HEK293 (cell line): ENCODE measurements at regions not wholly inside any gene's neighbourhood (a gene's known extent, or its start where the extent isn't known, plus 50 kb on each side); places are given as distances from the start of the nearest gene placed in this dataset.

Experiments used
- CTCF ChIA-PET: fragments of 350-600 bp; formaldehyde crosslinking; extraction: SDS; loops from one replicate; lab custom pipeline; 2021; ENCODE audit warnings: antibody characterized with exemption; lab: Yijun Ruan, JAX
- POLR2A ChIA-PET: fragments of 300-600 bp; formaldehyde crosslinking; extraction: SDS; loops from one replicate; lab custom pipeline; 2020; ENCODE audit warnings: antibody characterized with exemption, inconsistent platforms; lab: Yijun Ruan, JAX
- H3K27ac ChIP-seq: fragments of 200-500 bp; sonication (Bioruptor generic); 2 replicates; pipeline ENCODE4 v1.5.1; 2014; ENCODE audit warnings: low read depth, low read length, control low read depth, inconsistent platforms; ENCODE audit errors: extremely low read depth
- H3K36me3 ChIP-seq, 2 experiments: fragments of 200-500 bp in 1 of 2; sonication (Bioruptor generic) in 1 of 2; 1 replicate in 1 of 2; 2 replicates in 1 of 2; pipeline ENCODE4 v1.5.1; 2014 to 2017; ENCODE audit warnings: inconsistent platforms in 2 of 2, low read length in 2 of 2; ENCODE audit not compliant: control insufficient read depth in 2 of 2, insufficient read depth in 1 of 2
- H3K4me1 ChIP-seq: fragments of 200-500 bp; sonication (Bioruptor generic); 2 replicates; pipeline ENCODE4 v1.5.1; 2014; ENCODE audit warnings: mild to moderate bottlenecking, low read length, inconsistent platforms; ENCODE audit not compliant: control insufficient read depth, insufficient read depth
- H3K4me3 ChIP-seq: 2 replicates; pipeline ENCODE4 v1.5.1; 2011; ENCODE audit warnings: low read depth, mild to moderate bottlenecking, control low read depth, low read length, moderate library complexity
- H3K9me3 ChIP-seq: fragments of 200-500 bp; sonication (Bioruptor generic); 2 replicates; pipeline ENCODE4 v1.5.1; 2014; ENCODE audit warnings: low read depth, low read length, inconsistent platforms; ENCODE audit not compliant: control insufficient read depth, insufficient read depth
- GLIS1 ChIP-seq: fragments of 450-650 bp; formaldehyde crosslinking; IDR thresholded peaks from 2 replicates; pipeline ENCODE4 v1.5.1; 2016; ENCODE audit warnings: missing biosample characterization, missing genetic modification characterization
- KLF16 ChIP-seq: fragments of 450-650 bp; formaldehyde crosslinking; IDR thresholded peaks from 2 replicates; pipeline ENCODE4 v1.5.1; 2017; ENCODE audit warnings: missing biosample characterization, missing genetic modification characterization
- TRIM28 ChIP-seq: IDR thresholded peaks from 2 replicates; pipeline ENCODE4 v1.6.1; 2011; ENCODE audit warnings: low read length, control low read depth, borderline replicate concordance
- ZBTB10 ChIP-seq: fragments of 450-650 bp; formaldehyde crosslinking; IDR thresholded peaks from 2 replicates; pipeline ENCODE4 v1.5.1; 2016; ENCODE audit warnings: missing biosample characterization, missing genetic modification characterization
- ZBTB49 ChIP-seq: fragments of 450-650 bp; formaldehyde crosslinking; IDR thresholded peaks from 2 replicates; pipeline ENCODE4 v1.5.1; 2016; ENCODE audit warnings: missing biosample characterization, missing genetic modification characterization, low read depth
- ZFP3 ChIP-seq: fragments of 450-650 bp; formaldehyde crosslinking; IDR thresholded peaks from 2 replicates; pipeline ENCODE4 v1.5.1; 2016; ENCODE audit warnings: low read depth, missing biosample characterization, missing genetic modification characterization
- ZFP69B ChIP-seq: fragments of 450-650 bp; formaldehyde crosslinking; IDR thresholded peaks from 2 replicates; pipeline ENCODE4 v1.5.1; 2016; ENCODE audit warnings: missing biosample characterization, missing genetic modification characterization
- ZIC2 ChIP-seq: fragments of 450-650 bp; formaldehyde crosslinking; IDR thresholded peaks from 2 replicates; pipeline ENCODE4 v1.5.1; 2016; ENCODE audit warnings: missing biosample characterization, missing genetic modification characterization
- ZNF10 ChIP-seq: fragments of 450-650 bp; formaldehyde crosslinking; IDR thresholded peaks from 2 replicates; pipeline ENCODE4 v1.5.1; 2017; ENCODE audit warnings: missing biosample characterization, missing genetic modification characterization
- ZNF223 ChIP-seq: fragments of 450-650 bp; formaldehyde crosslinking; IDR thresholded peaks from 2 replicates; pipeline ENCODE4 v1.5.1; 2016; ENCODE audit warnings: missing biosample characterization, missing genetic modification characterization
- ZNF248 ChIP-seq: fragments of 450-650 bp; formaldehyde crosslinking; IDR thresholded peaks from 2 replicates; pipeline ENCODE4 v1.5.1; 2017; ENCODE audit warnings: missing biosample characterization, missing genetic modification characterization
- ZNF521 ChIP-seq: fragments of 450-650 bp; formaldehyde crosslinking; IDR thresholded peaks from 2 replicates; pipeline ENCODE4 v1.5.1; 2017; ENCODE audit warnings: missing biosample characterization, mild to moderate bottlenecking, missing genetic modification characterization
- ZNF596 ChIP-seq: fragments of 450-650 bp; IDR thresholded peaks from 2 replicates; pipeline ENCODE4 v1.5.0; 2018; ENCODE audit warnings: missing biosample characterization, mild to moderate bottlenecking, missing genetic modification characterization, moderate library complexity
- ZNF707 ChIP-seq: fragments of 450-650 bp; formaldehyde crosslinking; IDR thresholded peaks from 2 replicates; pipeline ENCODE4 v1.5.1; 2016; ENCODE audit warnings: missing biosample characterization, missing genetic modification characterization
- ZNF777 ChIP-seq: fragments of 450-650 bp; formaldehyde crosslinking; IDR thresholded peaks from 2 replicates; pipeline ENCODE4 v1.5.1; 2017; ENCODE audit warnings: missing biosample characterization, missing genetic modification characterization, borderline replicate concordance
- ZNF785 ChIP-seq: fragments of 450-650 bp; formaldehyde crosslinking; IDR thresholded peaks from 2 replicates; pipeline ENCODE4 v1.5.1; 2016; ENCODE audit warnings: missing biosample characterization, missing genetic modification characterization

GRCh38 chr5:39559923-39560322 is 135.1 kb upstream of the DAB2 start:
- no peak overlapping the region for H3K4me3 ChIP-seq
- H3K36me3 ChIP-seq: no peaks in the 10 kb centered on the region
- no peaks in the 10 kb centered on the region for H3K4me1 ChIP-seq
- no peak overlapping the region for H3K27ac ChIP-seq
- TF ChIP-seq ZNF596 (tag by site-specific recombination): no peak
- no peak for TF ChIP-seq ZIC2 (tag by site-specific recombination)
- no peak for TF ChIP-seq ZNF223 (tag by site-specific recombination)
- TF ChIP-seq ZNF785: no peak
- no peak for TF ChIP-seq TRIM28
- POLR2A ChIA-PET: no interaction called here
- CTCF ChIA-PET: interaction anchor here (0.6 kb wide), 1 partner anchor 1336 kb away, joined by 3 read pairs; no protein-coding TSS in a partner anchor
- H3K9me3 ChIP-seq: no peaks in the 10 kb centered on the region

GRCh38 chr5:39558541-39558940 is 133.8 kb upstream of the DAB2 start:
- CTCF ChIA-PET: interaction anchor here (0.7 kb wide), 1 partner anchor 19 kb away, joined by 3 read pairs; no protein-coding TSS in a partner anchor

DNA sequence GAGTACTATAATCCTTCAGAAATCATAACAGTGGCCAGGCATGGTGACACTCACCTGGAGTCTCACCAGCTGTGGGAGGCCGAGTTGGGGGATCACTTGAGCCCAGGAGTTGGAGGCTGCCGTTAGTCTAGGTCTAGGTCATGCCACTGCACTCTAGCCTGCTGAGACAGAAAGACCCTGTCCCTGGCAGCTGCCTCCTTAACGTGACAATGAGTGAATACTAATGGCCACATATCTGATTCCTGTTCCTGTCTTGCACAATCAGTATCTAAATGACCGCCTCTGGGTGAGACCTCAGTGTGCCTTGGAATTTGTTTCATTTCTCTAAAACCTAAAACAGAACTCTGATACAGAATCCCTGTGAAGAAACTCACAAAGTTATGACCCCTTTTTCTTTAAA is 131.0 kb upstream of the DAB2 start:
- H3K27ac ChIP-seq: no peak overlapping the region
- no peaks in the 10 kb centered on the region for H3K9me3 ChIP-seq
- POLR2A ChIA-PET: no interaction called here
- H3K4me1 ChIP-seq: no peaks in the 10 kb centered on the region
- TF ChIP-seq ZFP3 (tag by site-specific recombination) (no peak), ZBTB10 (no peak), ZFP69B (tag by site-specific recombination) (no peak), ZNF777 (tag by site-specific recombination) (no peak), ZBTB49 (tag by site-specific recombination) (no peak)
- CTCF ChIA-PET: interaction anchor here (0.7 to 1.3 kb wide), 2 partner anchors 177 to 180 kb away, joined by 3 to 6 read pairs; no protein-coding TSS in a partner anchor
- no peak overlapping the region for H3K4me3 ChIP-seq
- H3K36me3 ChIP-seq: no peaks in the 10 kb centered on the region

More at GRCh38 chr5:39558541-39558940, 133.8 kb upstream of the DAB2 start:
- Histone ChIP-seq H3K27ac (no peak overlapping the region), H3K9me3 (no peaks in the 10 kb centered on the region), H3K4me1 (no peaks in the 10 kb centered on the region), H3K36me3 (no peaks in the 10 kb centered on the region), H3K4me3 (no peak overlapping the region)
- POLR2A ChIA-PET: no interaction called here
- no peak for TF ChIP-seq ZNF10
- no peak for TF ChIP-seq GLIS1 (tag by site-specific recombination)
- no peak for TF ChIP-seq ZNF248 (tag by site-specific recombination)
- TF ChIP-seq ZNF521 (tag by site-specific recombination): no peak
- no peak for TF ChIP-seq ZNF707 (tag by site-specific recombination)
- TF ChIP-seq KLF16 (tag by site-specific recombination): no peak
